ENCODE measurements at regions not wholly inside any gene's neighbourhood (a gene's known extent, or its start where the extent isn't known, plus 50 kb on each side); places are given as distances from the start of the nearest gene placed in this dataset.
A peak's percentile ranks its signal among the peaks of the same experiment; 100 is the strongest.
"Not testable (repeated sequence)": the region's sequence is repeated elsewhere in the genome, so short reads cannot be mapped to it uniquely, and the experiment has no call there.

DNA sequence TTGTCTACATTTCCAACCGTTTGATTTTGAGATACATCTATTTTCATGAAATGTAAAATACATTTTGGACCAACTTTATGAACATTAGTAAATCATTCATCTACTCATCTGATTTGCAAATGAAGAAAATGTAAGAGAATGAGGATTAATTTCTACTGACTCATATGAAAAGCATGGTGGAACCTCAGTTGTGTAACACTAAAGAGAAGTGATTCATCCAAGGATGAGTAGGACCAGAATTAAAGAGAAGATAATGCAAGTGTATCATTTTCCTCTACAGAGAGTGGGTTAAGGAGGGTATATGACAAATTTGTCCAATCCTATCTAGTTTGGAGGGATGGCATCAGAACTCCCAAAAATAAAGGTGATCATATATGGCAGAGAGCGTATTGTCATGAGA is 1967.6 kb downstream of the MRPL39 start:
- DNase-seq (ENCODE audit: missing footprints) (no peak), ATAC-seq (no peak)
- intact Hi-C loops (cut with DNase I): no loop called here

DNA sequence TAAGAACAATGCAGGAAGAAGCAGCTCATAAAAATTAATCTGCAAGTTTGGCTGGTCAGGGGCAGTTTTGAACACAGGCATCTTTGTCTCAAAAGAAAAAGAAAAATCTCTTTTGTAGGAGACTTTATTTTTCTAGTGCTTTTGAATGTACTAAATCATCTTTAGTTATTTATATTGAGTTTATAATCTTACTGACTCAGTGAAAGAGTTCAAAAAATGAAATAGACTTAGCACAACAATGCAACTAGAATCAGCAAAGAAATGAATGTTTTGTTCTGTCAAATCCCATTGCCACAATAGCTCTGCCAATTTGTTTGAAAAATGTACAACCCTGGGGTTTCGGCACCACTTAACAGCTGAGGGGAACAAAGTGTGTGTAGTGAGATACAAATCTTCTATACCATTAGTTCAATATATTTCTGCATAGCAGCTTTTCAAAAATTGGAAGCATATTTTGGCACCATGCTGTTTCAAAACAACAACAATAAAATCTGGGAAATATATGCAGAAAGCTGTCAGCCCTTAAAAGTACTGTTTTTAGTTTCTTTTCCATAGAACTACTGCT is 1969.1 kb downstream of the MRPL39 start:
- intact Hi-C loops (cut with DNase I): no loop called here
- no peak for ATAC-seq
- DNase-seq (ENCODE audit: missing footprints): no peak

- intact Hi-C loops (cut with DNase I): no loop called here
- DNase-seq (ENCODE audit: missing footprints): no peak
- no peak for ATAC-seq
Observed at GRCh38 chr21:23633447-23633940, 1973.8 kb downstream of the MRPL39 start.

GRCh38 chr21:23624281-23624680 is 1983.0 kb downstream of the MRPL39 start:
- intact Hi-C loops (cut with DNase I): no loop called here
- DNase-seq (ENCODE audit: missing footprints) (no peak), ATAC-seq (peak; percentile 78)

DNA sequence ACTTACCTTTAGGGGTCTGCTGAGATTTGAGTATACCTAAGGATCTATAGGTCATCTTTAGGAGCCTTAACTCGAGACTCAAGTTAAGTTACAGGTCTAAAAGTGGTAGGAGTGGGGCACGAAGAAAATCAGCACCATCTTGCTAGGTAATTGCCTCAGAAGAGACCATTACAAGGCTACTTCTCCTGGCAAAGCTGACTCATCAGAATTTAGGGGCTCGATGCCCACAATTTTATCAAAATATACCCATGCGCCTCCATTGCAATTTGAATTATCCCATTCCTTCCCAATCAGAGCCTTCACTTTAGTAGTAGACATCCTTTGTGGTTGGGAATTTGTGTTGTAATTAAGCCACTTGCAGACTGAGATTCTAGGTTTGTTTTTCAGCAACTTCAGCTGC is 1994.3 kb downstream of the MRPL39 start:
- ATAC-seq: no peak
- intact Hi-C loops (cut with DNase I): no loop called here
- DNase-seq (ENCODE audit: missing footprints): no peak

DNA sequence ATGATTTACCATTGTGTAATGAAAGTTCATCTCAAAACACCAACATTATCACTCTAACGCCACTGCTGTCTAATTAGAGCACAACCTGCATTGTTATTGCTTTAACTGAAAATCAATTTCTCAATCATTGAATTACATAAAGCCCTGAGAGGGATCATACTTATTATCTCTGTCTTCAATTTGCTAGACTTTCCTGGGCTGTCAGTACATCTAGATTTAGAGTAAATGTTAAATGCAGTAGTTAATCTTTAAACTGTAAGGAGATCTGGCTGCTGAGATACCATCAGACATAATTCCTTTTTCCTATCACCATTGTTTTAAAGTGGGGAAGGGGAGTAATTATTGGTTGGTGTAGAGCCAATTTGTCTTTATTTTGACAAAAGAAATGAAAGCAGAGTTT is 1995.1 kb downstream of the MRPL39 start:
- intact Hi-C loops (cut with DNase I): no loop called here
- DNase-seq (ENCODE audit: missing footprints): no peak
- ATAC-seq: no peak

GRCh38 chr21:23607782-23608431 is 1999.4 kb downstream of the MRPL39 start:
- ATAC-seq (no peak), DNase-seq (ENCODE audit: missing footprints) (no peak)
- intact Hi-C loops (cut with DNase I): no loop called here

DNA sequence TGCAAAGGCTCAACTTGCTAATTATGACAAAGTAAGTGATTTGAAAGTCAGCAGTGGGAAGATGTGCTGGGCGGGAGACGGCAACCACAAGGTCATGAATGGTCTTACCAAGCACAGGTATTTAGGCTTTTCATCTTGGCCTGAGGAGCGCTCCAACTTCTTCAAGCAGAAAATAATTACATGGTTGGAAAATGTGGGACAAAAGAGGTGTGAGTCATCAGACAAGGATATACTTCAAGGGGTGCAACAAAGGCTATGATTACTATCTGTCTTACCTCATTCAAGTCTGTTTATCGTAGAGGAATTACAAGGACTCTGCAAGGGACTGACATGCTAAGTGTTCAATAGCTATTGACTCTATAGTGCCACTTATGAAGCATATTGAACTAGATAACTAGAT is 2005.7 kb downstream of the MRPL39 start:
- DNase-seq (ENCODE audit: missing footprints): no peak
- intact Hi-C loops (cut with DNase I): no loop called here
- ATAC-seq: no peak

GRCh38 chr21:23593582-23593981 is 2013.7 kb downstream of the MRPL39 start:
- ATAC-seq (no peak), DNase-seq (ENCODE audit: missing footprints) (no peak)
- intact Hi-C loops (cut with DNase I): no loop called here

DNA sequence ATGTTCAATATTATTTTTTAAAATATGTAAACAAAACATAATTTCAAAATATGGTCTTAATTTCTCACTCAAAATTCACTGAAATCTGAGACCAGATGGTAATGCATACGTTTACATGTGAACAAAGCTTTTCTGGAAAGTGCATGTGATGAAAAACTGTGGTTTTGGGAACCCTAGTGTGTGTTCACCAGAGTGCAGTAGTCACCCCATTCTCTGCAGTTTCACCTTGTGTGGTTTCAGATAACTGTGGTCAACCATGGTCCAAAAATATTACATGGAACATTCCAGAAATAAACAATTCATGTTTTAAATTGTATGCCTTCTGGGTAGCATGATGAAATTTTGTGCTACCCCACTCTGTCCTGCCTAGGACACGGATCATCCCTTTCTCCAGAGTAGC is 2021.9 kb downstream of the MRPL39 start:
- intact Hi-C loops (cut with DNase I): no loop called here
- DNase-seq (ENCODE audit: missing footprints): no peak

DNA sequence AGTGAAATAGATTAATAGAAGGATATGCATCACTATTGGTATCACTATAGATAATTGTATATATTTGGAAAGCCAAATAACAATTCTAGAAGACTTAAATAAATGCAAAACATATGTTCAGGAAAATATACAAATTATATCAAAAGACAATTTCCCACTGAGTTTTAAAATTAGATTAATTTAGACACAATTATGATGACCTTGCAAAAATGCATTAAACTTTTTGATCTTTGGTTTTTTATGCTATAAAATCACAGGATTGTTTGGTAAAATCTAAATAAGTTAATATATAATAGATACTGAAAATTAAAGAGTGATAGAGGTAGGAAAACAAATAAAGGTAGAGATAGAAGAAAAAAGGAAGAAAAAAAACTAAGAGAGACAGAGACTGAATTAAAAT is 2027.7 kb downstream of the MRPL39 start:
- DNase-seq (ENCODE audit: missing footprints): no peak
- ATAC-seq: no peak
- intact Hi-C loops (cut with DNase I): no loop called here

More for the DNA sequence above, 2021.9 kb downstream of the MRPL39 start:
- ATAC-seq: no peak

- intact Hi-C loops (cut with DNase I): no loop called here
- ATAC-seq (no peak), DNase-seq (ENCODE audit: missing footprints) (no peak)
Observed at GRCh38 chr21:23578027-23578426, 2029.3 kb downstream of the MRPL39 start.

DNA sequence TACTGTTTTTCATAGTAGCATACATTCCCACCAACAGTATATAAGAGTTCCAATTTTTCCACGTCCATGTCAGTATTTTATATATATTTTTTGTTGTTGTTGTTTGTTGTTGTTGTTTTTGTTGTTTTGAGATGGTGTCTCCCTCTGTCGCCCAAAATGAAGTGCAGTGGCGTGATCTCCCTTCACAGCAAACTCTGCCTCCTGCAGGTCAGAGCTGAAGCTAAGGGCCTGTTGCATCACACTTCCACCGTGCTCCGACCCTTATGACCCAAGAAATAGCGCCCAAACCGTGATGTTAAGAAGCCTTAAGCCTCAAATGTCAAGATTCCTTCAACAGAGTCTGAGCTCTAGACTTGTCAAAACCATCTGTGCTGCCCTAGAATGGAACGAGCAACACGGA is 2032.3 kb downstream of the MRPL39 start:
- intact Hi-C loops (cut with DNase I): no loop called here
- ATAC-seq (no peak), DNase-seq (ENCODE audit: missing footprints) (no peak)

- ATAC-seq; DNase-seq (ENCODE audit: missing footprints); intact Hi-C loops (cut with DNase I): not testable (repeated sequence)
Observed at GRCh38 chr21:23548924-23549323, 2058.4 kb downstream of the MRPL39 start.

DNA sequence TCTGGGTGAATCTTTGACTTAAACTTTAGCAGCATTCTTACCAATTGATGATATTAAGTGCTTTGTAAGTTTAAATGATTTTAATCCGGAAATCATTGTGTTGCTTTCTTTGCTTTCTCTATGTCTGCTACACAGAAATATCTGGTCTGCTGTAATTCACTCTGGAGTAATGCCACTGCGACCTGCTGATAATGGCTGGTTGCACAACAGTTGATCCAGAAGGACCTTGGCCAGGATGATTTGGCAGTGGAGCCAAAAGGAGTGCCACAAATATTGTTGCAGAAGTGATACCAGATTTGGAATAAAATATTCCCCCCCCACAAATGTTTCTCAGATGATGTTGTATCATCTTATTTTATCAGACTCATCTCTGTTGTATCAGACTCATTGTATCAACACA is 2063.9 kb downstream of the MRPL39 start:
- ATAC-seq: peak; percentile 71
- DNase-seq (ENCODE audit: missing footprints): no peak

DNA sequence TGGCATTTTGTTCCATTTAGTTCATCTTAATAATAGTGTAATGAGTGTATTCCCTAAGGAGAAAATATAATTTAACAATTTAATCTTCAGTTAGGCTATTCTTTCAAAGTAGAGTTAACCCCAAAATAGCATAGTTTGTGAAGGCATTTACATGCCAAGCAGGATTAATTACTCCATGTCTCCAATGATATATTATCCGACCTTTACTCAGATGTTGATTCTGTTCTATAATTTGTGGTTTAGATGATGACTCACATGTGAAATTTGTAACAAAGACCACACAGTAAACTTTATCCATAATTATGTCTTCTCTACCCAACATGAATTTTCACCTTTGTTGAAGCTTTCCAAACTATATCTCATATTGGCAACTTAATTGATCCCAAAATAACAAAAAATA is 2065.2 kb downstream of the MRPL39 start:
- no peak for DNase-seq (ENCODE audit: missing footprints)
- intact Hi-C loops (cut with DNase I): no loop called here
- ATAC-seq: no peak

More for the DNA sequence above, 2063.9 kb downstream of the MRPL39 start:
- intact Hi-C loops (cut with DNase I): no loop called here

DNA sequence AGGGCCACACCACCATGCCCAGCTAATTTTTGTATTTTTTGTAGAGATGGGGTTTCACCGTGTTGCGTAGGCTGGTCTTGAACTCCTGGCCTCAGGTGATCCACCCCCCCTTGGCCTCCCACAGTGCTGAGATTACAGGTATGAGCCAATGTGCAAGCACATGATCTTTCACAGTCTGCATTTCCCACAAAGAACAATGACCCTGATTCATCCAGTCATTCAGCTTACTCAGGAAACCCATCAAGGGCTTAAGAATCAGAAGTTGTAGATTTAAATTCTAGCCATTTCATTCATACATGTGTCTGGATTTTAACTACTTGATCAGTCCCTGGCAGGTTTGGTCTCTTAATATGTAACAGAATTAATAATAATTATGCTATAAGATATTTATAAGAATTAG is 2065.7 kb downstream of the MRPL39 start:
- DNase-seq (ENCODE audit: missing footprints) (no peak), ATAC-seq (no peak)
- intact Hi-C loops (cut with DNase I): no loop called here

DNA sequence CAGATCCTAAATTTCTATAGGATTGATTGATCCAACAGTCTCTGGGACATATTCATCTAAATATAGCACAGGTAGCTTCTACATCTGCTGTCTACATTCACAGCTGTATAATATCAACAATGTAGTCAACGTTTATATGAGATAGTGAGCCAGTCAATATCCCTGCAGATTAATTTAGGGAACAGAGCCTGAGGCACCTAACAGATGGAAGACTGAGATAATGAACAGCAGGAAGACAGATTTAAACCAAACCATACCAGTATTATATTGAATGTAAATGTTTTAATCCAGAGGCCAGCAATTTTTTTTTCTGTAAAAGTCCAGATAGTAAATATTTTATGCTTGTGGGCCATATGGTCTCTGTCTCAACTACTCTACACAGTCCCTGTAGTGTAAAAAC is 2072.4 kb downstream of the MRPL39 start:
- DNase-seq (ENCODE audit: missing footprints) (no peak), ATAC-seq (no peak)
- intact Hi-C loops (cut with DNase I): no loop called here

DNA sequence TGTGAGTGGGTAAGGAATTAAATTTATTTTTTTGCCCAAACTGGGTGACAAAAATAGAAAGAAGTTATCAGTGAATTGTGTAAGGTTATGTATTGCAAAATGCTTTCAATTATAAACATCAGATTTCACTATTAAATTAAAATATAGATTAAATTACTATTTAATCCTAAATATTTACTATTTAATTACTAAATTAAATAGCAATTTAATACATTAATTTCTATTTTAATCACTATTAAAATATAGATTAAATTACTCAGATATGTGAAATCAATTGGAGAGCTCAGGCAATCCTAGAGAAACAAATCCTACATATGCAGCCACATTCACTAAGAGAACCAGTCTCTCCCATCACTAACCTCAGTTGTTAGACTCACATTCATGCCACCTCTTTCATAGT is 2075.8 kb downstream of the MRPL39 start:
- DNase-seq (ENCODE audit: missing footprints): no peak
- intact Hi-C loops (cut with DNase I): no loop called here
- ATAC-seq: no peak

- ATAC-seq (no peak), DNase-seq (ENCODE audit: missing footprints) (no peak)
- intact Hi-C loops (cut with DNase I): no loop called here
Observed at GRCh38 chr21:23524685-23525084, 2082.6 kb downstream of the MRPL39 start.

DNA sequence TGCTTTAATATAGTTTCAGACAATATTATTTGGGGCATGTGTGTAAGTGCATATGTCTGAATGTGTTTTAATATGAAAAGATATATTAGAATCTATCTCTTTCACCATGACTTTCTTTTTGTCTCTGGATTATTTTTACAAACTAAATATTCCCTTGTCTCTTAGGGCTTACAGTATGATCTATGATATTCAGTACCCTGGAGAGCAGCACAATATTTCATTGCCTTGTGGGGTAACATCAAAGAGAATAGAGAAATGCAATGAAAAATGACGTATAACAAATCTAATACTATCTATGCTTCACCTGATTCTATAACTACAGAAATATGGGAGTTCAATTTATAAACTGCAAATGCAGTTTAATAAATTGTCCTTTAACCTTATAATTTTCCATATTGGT is 2084.5 kb downstream of the MRPL39 start:
- ATAC-seq: no peak
- no peak for DNase-seq (ENCODE audit: missing footprints)
- intact Hi-C loops (cut with DNase I): no loop called here

Data from Right ventricle myocardium inferior (tissue), 1 donor.